WTC11 (cell line): ENCODE measurements at regions not wholly inside any gene's neighbourhood (a gene's known extent, or its start where the extent isn't known, plus 50 kb on each side); places are given as distances from the start of the nearest gene placed in this dataset.

Experiments used
- ETV6 ChIP-seq: sonication (generic); formaldehyde crosslinking; IDR thresholded peaks from 2 replicates; pipeline ENCODE4 v1.8.1; 2022; ENCODE audit warnings: mild to moderate bottlenecking, missing genetic modification reagents
- FOXJ3 ChIP-seq: sonication (generic); formaldehyde crosslinking; IDR thresholded peaks from 2 replicates; pipeline ENCODE4 v1.9.0; 2021; ENCODE audit warnings: missing genetic modification reagents, mild to moderate bottlenecking, borderline replicate concordance
- HMGXB4 ChIP-seq: sonication (generic); formaldehyde crosslinking; IDR thresholded peaks from 2 replicates; pipeline ENCODE4 v1.8.1; 2023; ENCODE audit warnings: mild to moderate bottlenecking, moderate library complexity, missing genetic modification reagents
- KAT7 ChIP-seq: sonication (generic); formaldehyde crosslinking; IDR thresholded peaks from 2 replicates; pipeline ENCODE4 v1.8.1; 2023; ENCODE audit warnings: missing genetic modification reagents, mild to moderate bottlenecking, borderline replicate concordance
- SMAD4 ChIP-seq: sonication (generic); formaldehyde crosslinking; IDR thresholded peaks from 2 replicates; pipeline ENCODE4 v1.8.0; 2022; ENCODE audit warnings: mild to moderate bottlenecking, missing genetic modification reagents
- TP53 ChIP-seq: sonication (generic); formaldehyde crosslinking; IDR thresholded peaks from 2 replicates; pipeline ENCODE4 v1.8.1; 2023; ENCODE audit warnings: mild to moderate bottlenecking, missing genetic modification reagents
- ZBTB21 ChIP-seq: sonication (generic); formaldehyde crosslinking; IDR thresholded peaks from 2 replicates; pipeline ENCODE4 v1.8.1; 2023; ENCODE audit warnings: mild to moderate bottlenecking, missing genetic modification reagents, borderline replicate concordance
- TF ChIP-seq, protein P1 (sequence below): fragments of 200-600 bp; IDR thresholded peaks from 2 replicates; pipeline ENCODE4 v1.8.0; 2022; ENCODE audit warnings: antibody characterized with exemption
- TF ChIP-seq, protein P2 (sequence below): sonication (generic); formaldehyde crosslinking; conservative IDR thresholded peaks from 2 replicates; pipeline ENCODE4 v1.8.1; 2023; ENCODE audit warnings: mild to moderate bottlenecking, low read depth, missing genetic modification reagents, moderate library complexity

DNA sequence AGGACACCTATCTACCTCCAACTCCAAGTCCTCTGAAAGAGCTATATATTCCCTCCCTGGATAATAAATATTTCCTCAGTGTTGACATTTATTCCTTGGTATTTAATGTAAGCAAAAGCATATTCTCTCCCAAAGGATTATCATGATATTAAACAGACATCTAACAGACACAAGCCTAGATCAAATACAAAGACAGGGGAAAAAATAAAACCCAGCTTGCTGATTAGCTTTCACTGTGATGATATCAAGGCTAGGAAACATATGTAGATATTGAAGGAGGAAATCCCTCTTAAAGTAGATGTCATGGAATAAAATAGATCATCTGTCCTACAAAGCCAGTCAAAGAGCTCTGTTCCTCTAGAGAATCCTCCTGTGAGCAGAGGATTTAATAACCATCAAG is 95.2 kb downstream of the CRPPA start:
- TF ChIP-seq, protein P1, sequence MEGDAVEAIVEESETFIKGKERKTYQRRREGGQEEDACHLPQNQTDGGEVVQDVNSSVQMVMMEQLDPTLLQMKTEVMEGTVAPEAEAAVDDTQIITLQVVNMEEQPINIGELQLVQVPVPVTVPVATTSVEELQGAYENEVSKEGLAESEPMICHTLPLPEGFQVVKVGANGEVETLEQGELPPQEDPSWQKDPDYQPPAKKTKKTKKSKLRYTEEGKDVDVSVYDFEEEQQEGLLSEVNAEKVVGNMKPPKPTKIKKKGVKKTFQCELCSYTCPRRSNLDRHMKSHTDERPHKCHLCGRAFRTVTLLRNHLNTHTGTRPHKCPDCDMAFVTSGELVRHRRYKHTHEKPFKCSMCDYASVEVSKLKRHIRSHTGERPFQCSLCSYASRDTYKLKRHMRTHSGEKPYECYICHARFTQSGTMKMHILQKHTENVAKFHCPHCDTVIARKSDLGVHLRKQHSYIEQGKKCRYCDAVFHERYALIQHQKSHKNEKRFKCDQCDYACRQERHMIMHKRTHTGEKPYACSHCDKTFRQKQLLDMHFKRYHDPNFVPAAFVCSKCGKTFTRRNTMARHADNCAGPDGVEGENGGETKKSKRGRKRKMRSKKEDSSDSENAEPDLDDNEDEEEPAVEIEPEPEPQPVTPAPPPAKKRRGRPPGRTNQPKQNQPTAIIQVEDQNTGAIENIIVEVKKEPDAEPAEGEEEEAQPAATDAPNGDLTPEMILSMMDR: no peak
- TF ChIP-seq ETV6 (CRISPR knock-in tag): no peak
- TF ChIP-seq, protein P2, sequence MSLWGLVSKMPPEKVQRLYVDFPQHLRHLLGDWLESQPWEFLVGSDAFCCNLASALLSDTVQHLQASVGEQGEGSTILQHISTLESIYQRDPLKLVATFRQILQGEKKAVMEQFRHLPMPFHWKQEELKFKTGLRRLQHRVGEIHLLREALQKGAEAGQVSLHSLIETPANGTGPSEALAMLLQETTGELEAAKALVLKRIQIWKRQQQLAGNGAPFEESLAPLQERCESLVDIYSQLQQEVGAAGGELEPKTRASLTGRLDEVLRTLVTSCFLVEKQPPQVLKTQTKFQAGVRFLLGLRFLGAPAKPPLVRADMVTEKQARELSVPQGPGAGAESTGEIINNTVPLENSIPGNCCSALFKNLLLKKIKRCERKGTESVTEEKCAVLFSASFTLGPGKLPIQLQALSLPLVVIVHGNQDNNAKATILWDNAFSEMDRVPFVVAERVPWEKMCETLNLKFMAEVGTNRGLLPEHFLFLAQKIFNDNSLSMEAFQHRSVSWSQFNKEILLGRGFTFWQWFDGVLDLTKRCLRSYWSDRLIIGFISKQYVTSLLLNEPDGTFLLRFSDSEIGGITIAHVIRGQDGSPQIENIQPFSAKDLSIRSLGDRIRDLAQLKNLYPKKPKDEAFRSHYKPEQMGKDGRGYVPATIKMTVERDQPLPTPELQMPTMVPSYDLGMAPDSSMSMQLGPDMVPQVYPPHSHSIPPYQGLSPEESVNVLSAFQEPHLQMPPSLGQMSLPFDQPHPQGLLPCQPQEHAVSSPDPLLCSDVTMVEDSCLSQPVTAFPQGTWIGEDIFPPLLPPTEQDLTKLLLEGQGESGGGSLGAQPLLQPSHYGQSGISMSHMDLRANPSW: no peak
- TF ChIP-seq HMGXB4 (CRISPR knock-in tag): no peak
- TF ChIP-seq TP53 (CRISPR knock-in tag): no peak
- no peak for TF ChIP-seq SMAD4
- no peak for TF ChIP-seq FOXJ3 (CRISPR knock-in tag)
- no peak for TF ChIP-seq ZBTB21 (CRISPR knock-in tag)
- TF ChIP-seq KAT7 (CRISPR knock-in tag): no peak
